Stimulated activated CD4-positive, alpha-beta T cell treated with anti-CD3 and anti-CD28 coated beads, Interleukin-2, amount 100 ng/mL, for 4 hours (primary cell): ENCODE measurements at regions not wholly inside any gene's neighbourhood (a gene's known extent, or its start where the extent isn't known, plus 50 kb on each side); places are given as distances from the start of the nearest gene placed in this dataset.
"Not testable (repeated sequence)": the region's sequence is repeated elsewhere in the genome, so short reads cannot be mapped to it uniquely, and the experiment has no call there.

Experiments
- DNase-seq: peaks from one replicate; pipeline ENCODE4 v3.0.0-alpha.2; 2020; ENCODE audit warnings: low read depth

DNA sequence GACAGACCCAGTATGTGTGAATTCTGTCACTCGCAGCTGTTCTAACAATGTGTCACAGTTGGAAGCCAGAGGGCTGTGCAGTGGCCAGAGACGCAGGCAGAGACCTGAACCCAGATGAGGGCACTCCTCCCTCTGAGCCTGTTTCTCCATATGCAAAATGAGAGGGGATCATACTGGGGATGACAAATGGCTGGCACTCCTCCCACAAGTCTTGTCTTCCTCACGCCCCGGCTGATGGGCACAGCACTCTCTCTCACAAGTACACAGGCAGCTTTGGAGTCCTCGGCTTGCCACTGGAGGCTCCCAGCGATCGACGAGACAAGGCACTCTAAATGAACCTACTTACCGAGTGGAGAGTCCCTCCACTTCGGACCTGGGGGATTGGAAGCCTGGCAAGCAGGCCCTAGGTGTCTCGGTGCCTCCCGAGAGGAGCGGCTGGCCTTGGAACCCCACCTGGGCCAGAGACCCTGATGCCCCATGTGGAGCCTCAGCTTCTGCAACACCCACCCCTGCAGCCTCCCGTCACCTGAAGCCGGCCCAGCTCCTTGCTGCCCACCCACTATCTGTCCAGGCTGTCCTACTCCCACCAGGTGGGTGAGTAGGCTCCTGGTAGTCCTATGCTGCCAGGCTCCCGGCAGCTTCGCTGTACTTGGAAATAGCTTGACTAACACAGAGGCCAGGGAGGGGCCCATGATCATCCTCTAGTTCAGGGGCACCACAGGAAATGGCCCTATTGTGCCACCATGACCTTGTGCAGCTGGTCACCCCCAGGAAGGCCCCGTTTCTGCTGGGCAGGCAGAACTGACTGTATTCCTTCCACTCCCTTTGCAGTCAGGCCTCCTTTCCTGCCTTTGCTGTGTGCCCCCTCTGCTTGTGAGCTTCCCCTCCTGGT is 65.0 kb upstream of the IQSEC1 start:
- no peak for DNase-seq

DNA sequence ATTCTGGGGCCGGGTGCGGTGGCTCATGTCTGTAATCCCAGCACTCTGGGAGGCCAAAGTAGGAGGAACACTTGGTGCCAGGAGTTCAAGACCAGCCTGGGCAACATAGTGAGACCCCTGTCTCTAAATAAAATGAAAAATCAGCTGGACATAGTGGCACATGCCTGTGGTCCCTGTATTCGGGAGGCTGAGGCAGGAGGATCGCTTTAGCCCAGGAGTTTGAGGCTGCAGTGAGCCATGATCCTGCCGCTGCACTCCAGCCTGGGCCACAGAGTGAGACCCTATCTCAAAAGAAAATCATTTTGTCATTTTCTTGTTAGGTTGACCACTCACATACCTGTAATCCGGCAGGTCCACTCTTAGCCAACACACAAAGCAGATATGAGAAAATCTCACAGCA is 63.6 kb upstream of the IQSEC1 start:
- DNase-seq = not testable (repeated sequence)

DNA sequence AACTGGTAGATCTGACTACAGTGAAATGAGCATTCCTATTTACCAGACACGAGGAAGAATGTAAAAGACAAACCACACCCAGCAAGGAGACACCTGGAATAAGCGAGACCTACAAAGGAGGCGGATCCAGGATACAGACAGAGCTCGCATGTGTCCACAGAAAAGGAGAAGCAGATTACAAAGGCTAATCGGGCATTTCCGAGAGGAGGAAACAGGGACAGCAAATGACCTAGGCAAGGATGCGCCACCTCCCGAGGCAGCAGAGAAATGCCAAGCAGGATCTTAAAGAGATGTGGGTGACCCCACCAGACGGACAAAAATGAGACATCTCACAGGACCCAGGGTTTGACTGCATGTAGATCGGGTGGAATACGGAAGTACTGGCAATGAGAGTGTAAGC is 63.2 kb upstream of the IQSEC1 start:
- DNase-seq = no peak

DNA sequence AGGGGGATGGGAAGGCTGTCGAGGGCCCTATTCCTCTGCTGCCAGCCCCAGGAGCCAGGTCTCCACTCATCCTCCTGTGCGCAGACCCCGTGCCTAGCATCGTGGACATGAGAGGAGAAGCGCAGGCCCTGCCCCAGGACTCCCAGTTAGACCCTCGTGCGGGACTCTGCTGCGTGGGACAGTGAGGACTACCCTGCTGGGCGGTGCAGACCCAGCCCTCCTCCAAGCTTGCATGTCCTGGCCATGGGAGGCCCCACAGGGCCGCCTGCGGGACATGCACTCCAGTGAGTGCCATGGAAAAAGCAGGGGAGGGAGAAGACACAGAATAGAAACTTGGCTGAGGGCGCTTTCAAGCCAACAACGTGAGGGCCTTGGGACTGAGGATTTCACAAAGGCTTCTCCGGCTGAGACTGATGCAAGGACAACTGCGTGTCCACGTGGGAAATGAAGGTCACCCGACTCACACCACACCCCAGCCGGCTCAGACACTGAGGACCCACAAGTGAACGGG is 62.6 kb upstream of the IQSEC1 start:
- no peak for DNase-seq

DNA sequence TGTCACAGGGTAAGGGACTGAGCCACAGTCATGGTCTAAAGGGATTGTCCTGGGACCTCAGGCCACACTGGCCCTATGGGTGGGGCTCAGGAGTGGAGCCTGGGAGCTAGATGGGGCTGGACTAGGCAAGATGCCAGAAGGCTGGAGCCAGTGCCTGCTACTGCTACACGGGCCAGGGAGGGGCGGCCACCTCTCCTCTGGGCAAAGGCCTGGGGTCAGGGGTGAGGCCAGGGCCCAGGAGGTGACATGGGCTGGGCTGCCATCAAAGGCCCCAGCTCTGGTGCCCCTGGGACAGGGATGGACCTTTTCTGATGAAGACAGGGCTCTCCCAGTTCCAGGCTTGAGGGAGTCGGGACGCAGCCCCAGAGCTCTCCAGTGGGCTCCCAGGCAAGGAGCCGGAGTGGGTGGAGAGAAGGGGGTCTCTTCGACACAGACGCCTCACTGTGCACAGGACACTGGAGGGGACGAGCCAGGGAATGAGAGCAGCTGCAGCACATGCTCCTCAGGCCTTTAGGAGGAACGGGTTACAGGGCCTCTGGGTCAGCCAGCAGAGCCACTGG is 62.1 kb upstream of the IQSEC1 start:
- no peak for DNase-seq

DNA sequence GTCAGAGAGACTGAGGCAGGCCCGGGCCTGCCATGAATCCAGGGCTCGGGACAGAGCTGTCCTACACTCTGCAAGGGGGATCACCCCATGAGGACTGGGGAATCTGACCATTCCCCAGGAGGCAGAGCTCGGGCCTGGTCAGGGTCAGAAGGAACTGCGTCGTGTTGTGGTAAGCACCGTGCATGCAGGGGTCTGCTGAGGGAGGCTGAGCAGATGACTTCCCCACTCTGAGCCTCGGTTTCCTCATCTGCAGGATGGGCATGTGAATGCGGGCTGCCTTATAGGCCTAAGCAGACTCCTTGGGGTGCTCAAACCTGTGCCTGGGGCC is 61.6 kb upstream of the IQSEC1 start:
- no peak for DNase-seq

DNA sequence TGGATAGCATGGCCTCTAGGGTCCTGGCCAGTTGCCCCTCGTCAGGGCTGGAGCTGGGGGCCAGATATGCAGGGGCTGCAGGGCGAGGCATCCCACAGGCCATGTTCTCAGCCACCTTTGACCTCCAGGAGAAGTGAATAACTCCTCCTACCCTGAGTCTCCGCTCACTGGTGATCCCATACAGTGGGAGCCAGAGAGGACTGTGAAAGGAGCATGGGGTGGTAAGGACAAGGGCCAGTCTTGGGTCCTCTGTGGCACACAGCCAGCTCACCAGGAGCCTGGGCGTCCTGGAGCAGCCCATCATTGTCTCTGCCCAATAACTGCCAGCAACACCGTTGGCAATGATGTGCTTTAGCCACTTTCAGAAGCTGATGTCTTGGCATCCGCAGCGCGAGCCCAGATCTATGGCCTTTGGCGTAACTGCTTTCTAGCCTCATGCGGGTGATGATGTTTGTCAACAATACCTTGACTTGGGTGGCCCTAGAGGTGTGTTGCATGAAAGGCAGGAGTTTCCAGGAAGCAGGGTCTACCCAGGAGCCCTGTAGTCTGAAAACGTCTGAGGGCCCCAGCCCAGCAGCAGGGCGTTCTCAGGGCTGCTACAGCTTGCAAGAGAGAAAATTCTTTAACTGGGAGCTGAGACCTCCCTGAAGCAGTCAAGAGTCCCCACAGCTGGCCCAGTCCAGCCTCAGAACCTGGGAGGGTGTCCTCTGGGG is 61.1 kb upstream of the IQSEC1 start:
- DNase-seq = no peak

DNA sequence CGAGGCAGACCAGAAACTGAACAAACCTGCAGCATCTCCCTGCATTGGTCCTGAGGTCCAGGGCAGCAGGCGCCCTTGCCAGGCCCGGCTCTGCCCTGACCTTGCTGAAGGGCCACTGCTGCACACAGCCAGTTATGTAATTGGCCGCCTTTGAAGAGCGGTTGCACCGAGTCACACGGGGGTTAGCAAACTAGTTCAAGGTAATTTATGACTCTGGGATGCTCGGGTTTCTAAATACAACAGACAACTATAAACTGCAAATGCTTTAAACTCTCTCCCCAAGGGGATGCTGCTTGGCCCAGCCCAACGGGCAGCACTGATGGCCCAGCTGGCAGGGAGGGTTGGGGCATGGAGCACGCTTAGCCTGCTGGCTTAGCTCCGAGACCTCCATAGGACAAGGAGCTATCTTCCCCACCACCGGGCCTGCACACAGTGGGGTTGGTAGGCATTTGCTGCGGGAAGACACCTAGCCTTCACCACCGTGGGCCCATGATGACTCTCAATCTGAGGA is 60.3 kb upstream of the IQSEC1 start:
- DNase-seq = no peak

DNA sequence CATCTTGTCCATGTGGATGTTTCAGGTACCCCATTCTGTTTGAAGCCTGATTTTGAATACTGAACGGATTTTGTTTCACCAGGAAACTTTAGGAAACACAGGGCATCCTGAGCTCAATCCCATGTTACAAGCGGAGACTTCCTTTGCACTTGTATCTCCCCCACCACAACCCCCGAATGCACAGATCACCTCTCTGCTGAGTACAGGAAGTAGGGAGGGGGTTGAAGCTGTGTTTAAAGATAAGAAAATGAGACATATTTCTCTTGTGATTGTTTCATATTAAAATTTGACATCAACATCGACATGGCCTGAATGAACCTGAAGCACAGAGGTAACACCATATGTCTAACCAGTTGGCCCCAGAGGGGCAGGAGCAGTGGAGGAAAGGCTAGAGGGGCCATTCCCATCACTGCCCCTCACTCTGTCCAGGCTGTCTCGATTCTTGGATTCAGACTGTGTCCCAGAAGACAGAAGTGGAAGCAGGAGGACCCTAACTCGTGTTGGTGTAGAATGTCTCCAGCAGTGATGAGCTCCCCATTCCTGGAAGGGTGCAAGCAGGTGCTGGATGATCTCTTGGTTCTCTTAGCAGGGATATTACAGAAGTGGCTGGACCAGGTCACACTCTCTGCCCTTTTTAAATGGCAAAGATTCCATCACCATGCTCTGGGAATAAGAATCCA is 59.6 kb upstream of the IQSEC1 start:
- DNase-seq = no peak

DNA sequence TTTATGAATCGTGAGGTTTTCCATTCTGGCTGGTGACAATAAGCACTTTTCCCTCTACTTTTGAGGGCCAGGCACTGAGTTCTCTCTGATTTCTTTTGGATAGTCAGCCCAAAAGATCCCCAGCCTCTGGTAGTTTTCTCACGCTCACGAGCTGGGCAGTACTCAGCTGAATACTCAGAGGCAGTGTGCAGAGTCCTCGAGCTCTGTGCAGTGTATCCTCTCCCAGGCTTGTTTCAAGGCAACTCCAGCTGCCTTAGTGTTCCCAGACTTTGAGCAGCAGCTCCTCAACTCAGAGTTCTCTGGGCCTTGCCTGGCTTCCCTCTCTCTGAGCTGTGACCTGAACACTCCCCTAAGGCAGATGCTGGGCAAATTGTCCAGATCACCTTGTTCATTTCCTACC is 59.1 kb upstream of the IQSEC1 start:
- no peak for DNase-seq

DNA sequence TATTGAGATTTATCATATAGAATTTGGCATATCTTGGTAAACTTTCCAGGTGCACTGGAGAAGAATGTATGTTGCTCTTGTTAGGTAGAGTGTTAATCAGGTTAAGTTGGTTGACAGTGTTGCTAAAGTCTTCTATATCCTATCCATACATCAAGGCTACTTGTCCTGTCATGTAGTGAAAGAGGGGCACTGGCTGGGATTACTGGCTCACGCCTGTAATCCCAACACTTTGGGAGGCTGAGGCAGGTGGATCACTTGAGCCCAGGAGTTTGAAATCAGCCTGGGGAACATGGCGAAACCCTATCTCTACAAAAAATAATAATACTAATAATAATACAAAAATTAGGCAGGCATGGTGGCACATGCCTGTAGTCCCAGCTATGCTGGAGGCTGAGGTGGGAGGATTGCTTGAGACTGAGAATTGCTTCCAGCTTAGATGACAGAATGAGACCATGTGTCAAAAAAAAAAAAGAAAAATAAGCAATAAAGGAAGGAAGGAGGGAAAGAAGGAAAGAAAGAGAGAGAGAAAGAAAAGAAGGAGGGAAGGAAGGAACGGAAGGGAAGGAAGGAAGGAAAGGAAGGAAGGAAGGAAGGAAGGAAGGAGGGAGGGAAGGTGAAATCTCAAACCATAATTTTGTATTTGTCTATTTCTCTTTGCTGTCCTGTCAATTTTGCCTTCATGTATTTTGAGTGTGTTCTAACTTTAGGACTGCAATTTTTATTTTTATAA is 57.4 kb upstream of the IQSEC1 start:
- no peak for DNase-seq

DNA sequence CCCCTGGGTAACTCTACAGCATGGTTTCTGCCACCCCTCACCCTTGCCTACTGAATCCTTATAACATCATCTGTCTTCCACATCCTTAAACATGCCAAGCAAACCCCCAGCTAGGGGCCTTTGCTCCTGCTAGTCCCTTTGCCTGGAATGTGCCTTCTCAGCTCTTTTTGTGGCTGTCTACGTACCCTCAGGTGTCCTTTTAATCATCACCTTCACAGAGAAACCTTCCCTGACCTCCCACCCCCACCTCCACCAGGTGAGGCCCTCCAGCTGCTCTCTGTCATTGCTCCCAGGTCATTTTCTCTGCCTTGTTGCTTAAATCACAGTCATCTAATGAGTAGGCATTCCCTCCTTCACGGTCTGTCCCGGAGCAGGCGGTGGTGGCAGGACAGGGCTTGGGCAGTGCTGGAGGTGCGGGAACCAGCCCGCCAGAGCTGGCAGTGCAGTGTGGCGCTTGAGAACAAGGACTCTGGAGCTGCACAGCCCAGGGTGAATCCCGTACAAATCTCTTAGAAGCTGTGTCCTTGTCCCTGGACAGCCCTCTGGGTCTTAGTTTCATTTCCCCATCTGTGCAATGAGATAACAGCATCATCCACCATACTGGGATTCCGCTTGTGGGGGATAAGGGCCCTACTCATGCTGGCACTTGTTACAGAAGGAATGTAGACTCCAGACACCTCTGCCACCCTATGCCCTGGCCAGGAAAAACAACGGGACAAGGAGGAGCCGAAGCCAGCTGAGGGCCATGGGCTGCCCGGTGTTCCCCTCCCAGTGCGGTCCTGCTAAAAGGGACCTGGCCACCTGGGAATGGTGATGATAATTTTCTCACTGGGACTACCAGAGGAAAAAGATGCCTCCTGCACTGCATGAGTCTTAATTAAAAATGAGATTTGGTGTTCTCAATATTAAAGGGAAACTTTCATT is 52.1 kb upstream of the IQSEC1 start:
- DNase-seq = no peak

DNA sequence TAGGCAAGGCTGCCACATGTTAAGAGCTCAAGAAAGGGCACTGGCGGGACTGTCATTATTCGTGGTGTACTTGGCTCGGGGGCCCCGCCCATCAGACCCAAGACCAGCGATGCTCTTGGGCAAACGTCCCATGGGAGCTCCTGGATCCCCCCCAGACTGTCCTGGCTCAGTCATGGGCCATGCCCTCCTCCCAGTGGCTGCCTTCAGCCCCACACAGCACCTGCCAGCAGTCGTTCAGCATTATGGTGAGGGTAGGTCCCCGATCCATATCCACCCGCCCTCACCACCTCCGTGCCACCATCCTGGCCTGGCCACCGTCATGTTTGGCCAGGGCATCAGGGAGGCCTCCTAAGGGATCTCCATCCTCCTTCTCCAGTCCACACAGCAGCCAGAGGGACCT is 51.4 kb upstream of the IQSEC1 start:
- no peak for DNase-seq

DNA sequence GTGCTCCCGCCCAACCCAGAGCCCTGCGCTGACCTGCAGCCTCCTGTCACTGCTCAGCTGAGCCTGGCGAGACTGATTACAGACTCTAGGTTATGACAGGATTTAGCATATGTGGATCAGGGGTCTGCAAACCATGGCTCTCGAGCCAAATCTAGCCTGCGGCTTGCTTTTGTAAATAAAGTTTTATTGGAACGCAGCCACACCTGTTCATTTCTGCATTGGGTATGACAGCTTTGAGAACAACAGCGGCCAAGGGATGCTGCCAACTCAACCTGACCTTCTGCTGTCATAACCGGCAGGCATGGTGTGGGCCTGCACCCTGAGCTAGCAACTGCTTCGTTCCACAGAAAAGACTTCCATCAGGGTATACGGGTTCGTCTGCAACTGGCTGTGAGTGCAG is 50.5 kb upstream of the IQSEC1 start:
- no peak for DNase-seq

DNA sequence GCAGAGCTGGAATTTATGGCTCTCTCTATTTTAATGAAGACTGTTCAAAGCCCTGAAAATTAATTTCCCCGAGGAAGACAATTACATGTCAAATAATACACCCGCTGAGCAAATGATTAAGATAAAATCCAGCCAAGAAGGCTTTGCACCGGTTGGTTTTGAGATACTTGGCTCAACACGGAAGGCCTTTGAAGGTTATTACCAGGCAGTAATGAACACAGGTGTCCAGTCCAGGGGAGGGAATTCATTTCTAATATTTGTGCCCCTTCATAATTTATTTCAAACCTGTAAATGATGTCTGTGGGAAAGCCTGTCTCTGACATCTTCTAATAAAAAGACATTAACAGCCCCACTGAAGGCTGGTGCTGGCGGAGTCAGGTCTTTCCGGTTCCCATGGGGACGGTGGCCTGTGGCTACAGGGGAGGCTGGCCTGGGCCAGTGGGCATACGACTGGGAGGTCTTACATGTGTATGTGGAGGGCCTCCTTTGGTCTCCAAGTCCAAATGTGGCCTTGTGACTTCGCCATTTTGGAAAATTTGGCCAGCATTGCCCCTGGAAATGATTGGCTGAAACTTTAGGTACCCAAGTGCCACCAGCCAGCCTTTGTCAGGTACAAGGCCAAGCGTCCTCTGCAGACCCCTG is 49.9 kb upstream of the IQSEC1 start:
- DNase-seq = no peak
